Heart left ventricle (tissue), 16 donors: ENCODE measurements at regions not wholly inside any gene's neighbourhood (a gene's known extent, or its start where the extent isn't known, plus 50 kb on each side); places are given as distances from the start of the nearest gene placed in this dataset.

Experiments
- ATAC-seq, 4 donors: fragments of 200-7000 bp; cut with Tn5 transposase; one replicate each; pipeline ENCODE4 v1.9.1; 2020 to 2022; ENCODE audit warnings: moderate library complexity in 4 of 4, mild to moderate bottlenecking in 3 of 4, moderate number of reproducible peaks in 1 of 4
- DNase-seq, 5 donors: peaks; one replicate each; pipeline ENCODE4 v3.0.0-alpha.2; 2020
- H3K27ac ChIP-seq, 12 donors: fragments of 200-600 bp; sonication (generic) in 4 of 12; one replicate each; pipeline versions ENCODE4 v1.5.0 to v1.8.0; 2016 to 2022; ENCODE audit warnings: mild to moderate bottlenecking in 2 of 12
- H3K27me3 ChIP-seq, 9 donors: fragments of 200-600 bp; sonication (generic) in 2 of 9; one replicate each; pipeline versions ENCODE4 v1.5.1 to v1.8.0; 2016 to 2022; ENCODE audit warnings: mild to moderate bottlenecking in 3 of 9
- H3K36me3 ChIP-seq, 9 donors: fragments of 200-600 bp; sonication (generic) in 2 of 9; one replicate each; pipeline versions ENCODE4 v1.5.0 to v1.8.0; 2018 to 2022; ENCODE audit warnings: mild to moderate bottlenecking in 2 of 9
- H3K4me1 ChIP-seq, 12 donors: fragments of 200-600 bp; sonication (generic) in 4 of 12; one replicate each; pipeline versions ENCODE4 v1.5.0 to v1.8.0; 2016 to 2022; ENCODE audit warnings: mild to moderate bottlenecking in 3 of 12
- H3K4me3 ChIP-seq, 12 donors: fragments of 200-600 bp; sonication (generic) in 4 of 12; one replicate each; pipeline versions ENCODE4 v1.5.0 to v1.8.0; 2017 to 2022; ENCODE audit warnings: mild to moderate bottlenecking in 9 of 12, moderate library complexity in 4 of 12
- H3K9me3 ChIP-seq, 12 donors: fragments of 200-600 bp; sonication (generic) in 4 of 12; one replicate each; pipeline versions ENCODE4 v1.5.0 to v1.8.0; 2016 to 2022; ENCODE audit warnings: mild to moderate bottlenecking in 1 of 12
- POLR2A ChIP-seq, 2 donors: fragments of 450-650 bp; IDR thresholded peaks; one replicate each; pipeline ENCODE4 v1.6.1; 2017; ENCODE audit warnings: antibody characterized with exemption in 2 of 2, mild to moderate bottlenecking in 2 of 2, moderate library complexity in 2 of 2
- WGBS, 4 donors: extraction: QIAGEN DNeasy Blood & Tissue Kit in 2 of 4; methylation state at CpG; one replicate each; pipeline versions ENCODE4 v1.1.5 to v1.1.7; 2013 to 2018; 5-methylcytosine and 5-hydroxymethylcytosine counted together
- intact Hi-C, 10 donors: fragments of 100-400 bp; cut with DNase I; formaldehyde crosslinking; loops; one replicate each; pipeline versions ENCODE4 v1.11.1 to v1.14.2; 2022
- TF ChIP-seq, protein P1 (sequence below), 12 donors: fragments of 200-600 bp; sonication (generic) in 4 of 12; IDR thresholded peaks; one replicate each; pipeline versions ENCODE4 v1.5.0 to v1.8.0; 2018 to 2022; ENCODE audit warnings: antibody characterized with exemption in 12 of 12, mild to moderate bottlenecking in 5 of 12
- donor health status: ischemic (EF 13 %, LVEDD 7.1; RV severe dilation, severe dysfunction).
- donor health status: healthy with polysubstance abuse.
- donor health status: DM: no; HTN: yes; CAD: no.
- donor health status: DM: no; HTN: no; CAD: no.
- donor health status: ischemic (EF 25% LVEDD 6.9; RV normal size, moderate dysfunction).
- donor health status: ischemic (EF 25% LVEDD 5.7; RV mildly dilated, moderate dysfunction).
- donor health status: healthy.
- donor health status: DM: yes; HTN: yes; CAD: no.
- donor health status: ischemic (EF 35%, LVEDD 5.7; RV mildly dilated, moderate dysfunction).
- donor health status: nonischemic (EF 11% LVEDD 7.7; RV severe dilation, severe dysfunction).
- donor health status: DM: yes; HTN: yes; CAD: no.
- donor health status: PGD.
- donor health status: ischemic (EF 29% LVEDD 5.4; RV normal size, mild dysfunction).
- donor health status: nonischemic (EF 23%, LVEDD 6.1; RV moderate dilation, normal function).

DNA sequence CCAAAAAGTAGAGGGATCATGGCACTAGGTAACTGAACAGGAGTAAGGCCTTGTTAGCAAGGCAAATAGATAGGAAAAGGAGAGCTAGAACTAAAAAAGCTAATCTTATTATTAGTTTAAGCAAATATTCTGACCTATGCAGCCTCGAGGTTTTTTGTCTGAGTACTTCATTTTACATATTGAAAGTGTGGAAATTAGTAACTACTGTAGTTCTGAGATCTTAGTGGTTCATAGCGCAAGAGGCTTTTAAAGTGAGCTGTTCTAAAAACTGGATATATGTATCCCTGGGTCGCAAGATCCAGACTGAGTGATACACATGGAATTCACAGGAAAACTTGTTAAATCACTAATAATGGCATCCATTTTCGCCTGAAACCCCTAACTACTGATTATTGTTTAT is 411.0 kb upstream of the SOX5 start:
- no peak overlapping the region for H3K27ac ChIP-seq
- H3K4me3 ChIP-seq, result no peak overlapping the region
- TF ChIP-seq, protein P1, sequence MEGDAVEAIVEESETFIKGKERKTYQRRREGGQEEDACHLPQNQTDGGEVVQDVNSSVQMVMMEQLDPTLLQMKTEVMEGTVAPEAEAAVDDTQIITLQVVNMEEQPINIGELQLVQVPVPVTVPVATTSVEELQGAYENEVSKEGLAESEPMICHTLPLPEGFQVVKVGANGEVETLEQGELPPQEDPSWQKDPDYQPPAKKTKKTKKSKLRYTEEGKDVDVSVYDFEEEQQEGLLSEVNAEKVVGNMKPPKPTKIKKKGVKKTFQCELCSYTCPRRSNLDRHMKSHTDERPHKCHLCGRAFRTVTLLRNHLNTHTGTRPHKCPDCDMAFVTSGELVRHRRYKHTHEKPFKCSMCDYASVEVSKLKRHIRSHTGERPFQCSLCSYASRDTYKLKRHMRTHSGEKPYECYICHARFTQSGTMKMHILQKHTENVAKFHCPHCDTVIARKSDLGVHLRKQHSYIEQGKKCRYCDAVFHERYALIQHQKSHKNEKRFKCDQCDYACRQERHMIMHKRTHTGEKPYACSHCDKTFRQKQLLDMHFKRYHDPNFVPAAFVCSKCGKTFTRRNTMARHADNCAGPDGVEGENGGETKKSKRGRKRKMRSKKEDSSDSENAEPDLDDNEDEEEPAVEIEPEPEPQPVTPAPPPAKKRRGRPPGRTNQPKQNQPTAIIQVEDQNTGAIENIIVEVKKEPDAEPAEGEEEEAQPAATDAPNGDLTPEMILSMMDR (IDR thresholded peaks at IDR 0.05), result no peak
- H3K9me3 ChIP-seq, result no peaks in the 10 kb centered on the region
- no peak for ATAC-seq
- intact Hi-C loops, result loop anchor here in 1 of 10 donors (10.0 kb wide), 1 partner anchor 234 kb away; no protein-coding TSS in a partner anchor
- WGBS, 4 donors, result 82 to 89% (median 84%) methylated on average over 4 of the region's 4 CpGs
- no peaks in the 10 kb centered on the region for H3K36me3 ChIP-seq
- no peaks in the 10 kb centered on the region for H3K27me3 ChIP-seq
- no peak for DNase-seq
- H3K4me1 ChIP-seq, result peaks cover 0 to 5% (median 0%) of the 10 kb centered on the region in 12 donors

DNA sequence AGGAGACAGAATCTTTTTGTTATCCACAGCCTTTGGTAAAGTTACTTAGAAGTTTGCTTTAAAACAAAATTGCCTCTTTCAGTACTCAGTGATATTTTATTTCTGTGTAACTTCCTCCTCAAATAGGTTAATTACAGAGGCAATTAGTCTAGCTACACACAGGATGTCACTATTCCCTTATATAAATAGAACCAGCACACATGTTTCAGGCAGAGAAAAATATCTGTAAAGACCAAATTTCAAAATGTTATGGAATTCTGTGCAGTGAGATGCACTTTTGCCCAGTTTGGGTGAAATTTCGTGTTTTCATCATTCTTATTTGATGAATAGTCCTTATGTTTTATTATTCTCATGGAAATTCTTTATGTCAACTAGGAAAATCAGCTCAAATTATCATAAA is 410.6 kb upstream of the SOX5 start:
- DNase-seq (no peak), ATAC-seq (no peak)
- Histone ChIP-seq H3K36me3 (no peaks in the 10 kb centered on the region), H3K27ac (no peak overlapping the region), H3K9me3 (no peaks in the 10 kb centered on the region), H3K27me3 (no peaks in the 10 kb centered on the region), H3K4me3 (no peak overlapping the region), H3K4me1 (peaks cover 0 to 5% (median 0%) of the 10 kb centered on the region in 12 donors)
- TF ChIP-seq, protein P1 (IDR thresholded peaks at IDR 0.05), result peak in 3 of 12 donors; percentile 8 to 21 (median 8)
- no peak for TF ChIP-seq POLR2A (IDR thresholded peaks at IDR 0.05)
- 59 to 69% (median 63%) methylated on average over 1 of the region's 1 CpG for WGBS, 4 donors
- intact Hi-C loops, result loop anchor here in 1 of 10 donors (10.0 kb wide), 1 partner anchor 235 kb away; no protein-coding TSS in a partner anchor

DNA sequence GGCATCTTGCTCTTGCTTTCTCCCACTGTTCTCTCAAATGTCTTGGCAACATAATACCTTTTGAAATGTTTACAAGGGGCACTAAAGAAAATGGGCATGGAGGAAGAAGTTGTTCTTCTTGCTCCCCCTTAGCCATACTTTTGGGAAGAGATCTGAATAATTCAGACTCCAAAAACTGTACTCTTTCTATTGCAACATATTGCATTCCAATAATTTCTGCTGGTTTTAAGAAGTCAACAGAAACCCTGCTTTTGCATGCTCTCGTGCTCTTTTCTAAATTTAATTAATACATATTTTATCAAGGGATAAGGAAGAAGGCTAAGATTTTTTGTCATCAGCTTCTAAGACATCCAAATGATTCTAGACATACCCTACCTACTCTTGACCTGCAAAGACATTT is 409.9 kb upstream of the SOX5 start:
- no peak for TF ChIP-seq POLR2A (IDR thresholded peaks at IDR 0.05)
- TF ChIP-seq, protein P1 (IDR thresholded peaks at IDR 0.05), result no peak
- H3K27ac ChIP-seq, result no peak overlapping the region
- ATAC-seq, result no peak
- no peak for DNase-seq
- no peak overlapping the region for H3K4me3 ChIP-seq
- H3K9me3 ChIP-seq, result no peaks in the 10 kb centered on the region
- peaks cover 0 to 5% (median 0%) of the 10 kb centered on the region in 12 donors for H3K4me1 ChIP-seq
- intact Hi-C loops, result no loop called here
- H3K27me3 ChIP-seq, result no peaks in the 10 kb centered on the region
- WGBS, 4 donors, result 59 to 75% (median 71%) methylated on average over 1 of the region's 1 CpG
- no peaks in the 10 kb centered on the region for H3K36me3 ChIP-seq

DNA sequence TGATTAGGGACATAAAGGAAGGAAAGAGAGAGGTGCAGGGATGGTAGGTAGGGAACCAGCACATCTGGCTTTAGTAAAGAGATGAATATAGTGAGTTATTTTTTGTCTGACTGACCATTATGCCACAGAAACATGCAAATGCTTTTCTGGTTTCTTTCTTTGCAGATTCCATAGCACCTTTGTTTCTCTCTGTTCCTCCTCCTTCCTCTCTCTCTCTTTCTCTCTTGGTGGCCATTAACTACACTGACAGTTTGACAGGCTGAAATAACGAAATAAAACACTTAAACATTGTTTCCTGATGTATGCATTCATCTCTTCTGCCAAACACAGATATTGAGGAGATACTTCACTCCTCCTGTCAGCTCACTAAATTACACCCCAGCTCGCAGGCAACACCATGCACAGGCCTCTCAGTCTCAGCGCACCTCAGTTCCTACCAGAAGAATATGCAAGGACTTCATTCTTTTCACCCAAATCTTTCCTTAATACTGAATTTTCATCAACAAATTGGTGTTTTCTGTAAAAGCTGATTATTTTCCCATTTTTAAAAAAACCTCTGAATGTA is 406.9 kb upstream of the SOX5 start:
- intact Hi-C loops, result no loop called here
- no peaks in the 10 kb centered on the region for H3K36me3 ChIP-seq
- H3K4me3 ChIP-seq, result no peak overlapping the region
- H3K27me3 ChIP-seq, result no peaks in the 10 kb centered on the region
- H3K9me3 ChIP-seq, result no peaks in the 10 kb centered on the region
- TF ChIP-seq, protein P1 (IDR thresholded peaks at IDR 0.05), result no peak
- no peak for TF ChIP-seq POLR2A (IDR thresholded peaks at IDR 0.05)
- H3K4me1 ChIP-seq, result peaks cover 0 to 5% (median 0%) of the 10 kb centered on the region in 12 donors
- 79 to 89% (median 83%) methylated on average over 3 of the region's 3 CpGs for WGBS, 4 donors
- ATAC-seq (no peak), DNase-seq (no peak)
- no peak overlapping the region for H3K27ac ChIP-seq
